ENCODE measurements at regions not wholly inside any gene's neighbourhood (a gene's known extent, or its start where the extent isn't known, plus 50 kb on each side); places are given as distances from the start of the nearest gene placed in this dataset.

- CTCF ChIA-PET, result interaction anchor here (0.9 kb wide), 1 partner anchor 11 kb away, joined by 4 read pairs; no protein-coding TSS in a partner anchor
- TF ChIP-seq MAFK (IDR thresholded peaks at IDR 0.05; ENCODE audit: partially characterized antibody) (no peak), RARB (CRISPR knock-in tag; IDR thresholded peaks at IDR 0.05) (no peak), CHD2 (IDR thresholded peaks at IDR 0.05; ENCODE audit: low read length, partially characterized antibody) (no peak)
- TF ChIP-seq, protein P1, sequence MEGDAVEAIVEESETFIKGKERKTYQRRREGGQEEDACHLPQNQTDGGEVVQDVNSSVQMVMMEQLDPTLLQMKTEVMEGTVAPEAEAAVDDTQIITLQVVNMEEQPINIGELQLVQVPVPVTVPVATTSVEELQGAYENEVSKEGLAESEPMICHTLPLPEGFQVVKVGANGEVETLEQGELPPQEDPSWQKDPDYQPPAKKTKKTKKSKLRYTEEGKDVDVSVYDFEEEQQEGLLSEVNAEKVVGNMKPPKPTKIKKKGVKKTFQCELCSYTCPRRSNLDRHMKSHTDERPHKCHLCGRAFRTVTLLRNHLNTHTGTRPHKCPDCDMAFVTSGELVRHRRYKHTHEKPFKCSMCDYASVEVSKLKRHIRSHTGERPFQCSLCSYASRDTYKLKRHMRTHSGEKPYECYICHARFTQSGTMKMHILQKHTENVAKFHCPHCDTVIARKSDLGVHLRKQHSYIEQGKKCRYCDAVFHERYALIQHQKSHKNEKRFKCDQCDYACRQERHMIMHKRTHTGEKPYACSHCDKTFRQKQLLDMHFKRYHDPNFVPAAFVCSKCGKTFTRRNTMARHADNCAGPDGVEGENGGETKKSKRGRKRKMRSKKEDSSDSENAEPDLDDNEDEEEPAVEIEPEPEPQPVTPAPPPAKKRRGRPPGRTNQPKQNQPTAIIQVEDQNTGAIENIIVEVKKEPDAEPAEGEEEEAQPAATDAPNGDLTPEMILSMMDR (IDR thresholded peaks at IDR 0.05), result no peak
- Histone ChIP-seq H3K9me3 (no peaks in the 10 kb centered on the region), H3K4me2 (no peak overlapping the region), H3K4me3 (no peak overlapping the region), H3K4me1 (no peaks in the 10 kb centered on the region), H3K27ac (no peak overlapping the region)
- FAIRE-seq (no peak), DNase-seq (ENCODE audit: low read depth in 1 of 2, low spot score in 1 of 2) (no peak), ATAC-seq (no peak)
- 43% methylated on average over 6 of the region's 6 CpGs for WGBS (ENCODE audit: missing lambda C conversion rate)
- POLR2A ChIA-PET, result no interaction called here
Measured at GRCh38 chr20:54290636-54291035, 82.7 kb downstream of the PFDN4 start.

GRCh38 chr20:54291339-54292010, 83.6 kb downstream of the PFDN4 start:
- TF ChIP-seq NFE2L2 (conservative IDR thresholded peaks at IDR 0.05; ENCODE audit: low read length) (peak; percentile 59; the same call in 1 of the 2 replicates), PHF8 (IDR thresholded peaks at IDR 0.05; ENCODE audit: borderline replicate concordance, low read depth) (no peak), TFCP2L1 (CRISPR knock-in tag; IDR thresholded peaks at IDR 0.05) (no peak), EP300 (IDR thresholded peaks at IDR 0.05) (no peak), ELK1 (IDR thresholded peaks at IDR 0.05; ENCODE audit: low read depth, low read length) (no peak)

GRCh38 chr20:54292185-54292584, 84.3 kb downstream of the PFDN4 start:
- no peak overlapping the region for H3K27ac ChIP-seq
- H3K4me3 ChIP-seq, result no peak overlapping the region
- DNase-seq (ENCODE audit: low read depth in 1 of 2, low spot score in 1 of 2), result no peak
- TF ChIP-seq EP300 (IDR thresholded peaks at IDR 0.05), result no peak
- no peak for TF ChIP-seq MAZ (IDR thresholded peaks at IDR 0.05; ENCODE audit: borderline replicate concordance, low read depth, low read length)
- TF ChIP-seq BHLHE40 (IDR thresholded peaks at IDR 0.05; ENCODE audit: low read depth, low read length), result no peak
- TF ChIP-seq FOSL2 (IDR thresholded peaks at IDR 0.05), result no peak
- TF ChIP-seq FOSL2 (CRISPR knock-in tag; IDR thresholded peaks at IDR 0.05), result 0 out of 2 replicates have a peak, but pooled peaks have one; percentile 13
- WGBS (ENCODE audit: missing lambda C conversion rate), result 15% methylated on average over 3 of the region's 3 CpGs
- H3K9me3 ChIP-seq, result no peaks in the 10 kb centered on the region
- ChIA-PET POLR2A (no interaction called here), CTCF (interaction anchor here (0.7 to 1.4 kb wide), 2 partner anchors 10 to 19 kb away, joined by 3 to 5 read pairs; no protein-coding TSS in a partner anchor)
- no peak for FAIRE-seq
- H3K4me1 ChIP-seq, result no peaks in the 10 kb centered on the region
- ATAC-seq, result no peak
- no peak overlapping the region for H3K4me2 ChIP-seq

More at GRCh38 chr20:54291339-54292010, 83.6 kb downstream of the PFDN4 start:
- no peak overlapping the region for H3K4me3 ChIP-seq
- H3K4me1 ChIP-seq, result no peaks in the 10 kb centered on the region
- 67% methylated on average over 3 of the region's 3 CpGs for WGBS (ENCODE audit: missing lambda C conversion rate)
- no peak overlapping the region for H3K27ac ChIP-seq
- ChIA-PET CTCF (interaction anchor here (0.6 to 1.4 kb wide), 4 partner anchors 9 to 19 kb away, joined by 3 to 5 read pairs (median 4); no protein-coding TSS in a partner anchor), POLR2A (no interaction called here)
- FAIRE-seq, result no peak
- DNase-seq (ENCODE audit: low read depth in 1 of 2, low spot score in 1 of 2), result no peak
- H3K4me2 ChIP-seq, result no peak overlapping the region
- ATAC-seq, result no peak
- H3K9me3 ChIP-seq, result no peaks in the 10 kb centered on the region

DNA sequence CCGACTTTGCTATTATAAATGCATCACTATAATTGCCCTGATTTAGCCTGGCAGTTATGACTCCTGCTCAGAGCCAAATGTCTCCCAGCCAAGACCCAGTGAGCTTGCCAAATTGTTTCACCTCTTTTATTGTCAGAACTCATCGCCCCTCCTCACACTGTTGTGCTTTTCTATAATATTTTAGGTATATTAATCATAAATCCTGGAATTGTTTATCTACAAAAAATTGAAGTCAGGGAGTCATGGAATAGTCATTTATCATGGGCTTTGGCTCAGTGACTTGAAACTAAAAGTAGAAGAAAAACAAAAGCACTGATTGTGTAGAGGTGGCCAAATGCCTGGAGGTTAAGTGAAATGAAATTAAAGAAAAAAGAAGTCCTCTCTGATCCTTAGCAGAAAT, 85.6 kb downstream of the PFDN4 start:
- H3K4me1 ChIP-seq, result no peaks in the 10 kb centered on the region
- CTCF ChIA-PET, result no interaction called here
- TF ChIP-seq KDM5A (IDR thresholded peaks at IDR 0.05) (no peak), EHMT2 (IDR thresholded peaks at IDR 0.05; ENCODE audit: low read depth) (no peak), RFX5 (IDR thresholded peaks at IDR 0.05) (no peak), ZC3H11A (IDR thresholded peaks at IDR 0.05) (no peak), BHLHE40 (IDR thresholded peaks at IDR 0.05; ENCODE audit: low read depth, low read length) (no peak), NFE2L2 (conservative IDR thresholded peaks at IDR 0.05; ENCODE audit: low read length) (no peak), POLR2A (IDR thresholded peaks at IDR 0.05; ENCODE audit: low read length) (no peak), POLR2AphosphoS2 (conservative IDR thresholded peaks at IDR 0.05; ENCODE audit: low read length) (no peak), GATA3 (IDR thresholded peaks at IDR 0.05; ENCODE audit: borderline replicate concordance) (no peak), HEYL (CRISPR knock-in tag; IDR thresholded peaks at IDR 0.05) (no peak), ZFP36 (IDR thresholded peaks at IDR 0.05; ENCODE audit: borderline replicate concordance, partially characterized antibody) (no peak), CHD2 (IDR thresholded peaks at IDR 0.05; ENCODE audit: low read length, partially characterized antibody) (no peak), CBX8 (IDR thresholded peaks at IDR 0.05) (no peak), PHF8 (IDR thresholded peaks at IDR 0.05; ENCODE audit: borderline replicate concordance, low read depth) (no peak), ESRRA (IDR thresholded peaks at IDR 0.05; ENCODE audit: borderline replicate concordance, low read length) (no peak), EP300 (IDR thresholded peaks at IDR 0.05) (no peak), EHF (CRISPR knock-in tag; IDR thresholded peaks at IDR 0.05) (no peak)
- TF ChIP-seq, protein P2, sequence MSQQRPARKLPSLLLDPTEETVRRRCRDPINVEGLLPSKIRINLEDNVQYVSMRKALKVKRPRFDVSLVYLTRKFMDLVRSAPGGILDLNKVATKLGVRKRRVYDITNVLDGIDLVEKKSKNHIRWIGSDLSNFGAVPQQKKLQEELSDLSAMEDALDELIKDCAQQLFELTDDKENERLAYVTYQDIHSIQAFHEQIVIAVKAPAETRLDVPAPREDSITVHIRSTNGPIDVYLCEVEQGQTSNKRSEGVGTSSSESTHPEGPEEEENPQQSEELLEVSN (IDR thresholded peaks at IDR 0.05; ENCODE audit: borderline replicate concordance, low read depth), result no peak
- 12% methylated on average over 2 of the region's 2 CpGs for WGBS (ENCODE audit: missing lambda C conversion rate)
- no peak overlapping the region for H3K4me3 ChIP-seq
- no peak overlapping the region for H3K4me2 ChIP-seq
- no peaks in the 10 kb centered on the region for H3K9me3 ChIP-seq
- POLR2A ChIA-PET, result no interaction called here
- no peak overlapping the region for H3K27ac ChIP-seq
- no peak for DNase-seq (ENCODE audit: low read depth in 1 of 2, low spot score in 1 of 2)
- no peak for ATAC-seq
- FAIRE-seq, result no peak
